CD14-positive monocyte (primary cell): ENCODE measurements at regions not wholly inside any gene's neighbourhood (a gene's known extent, or its start where the extent isn't known, plus 50 kb on each side); places are given as distances from the start of the nearest gene placed in this dataset.

ENCODE experiments used
- DNase-seq, 3 donors: peaks; one replicate each; pipeline ENCODE4 v3.0.0-alpha.2; 2011 to 2022
- H2AFZ ChIP-seq: 2 replicates; pipeline ENCODE4 v1.6.0; 2012; ENCODE audit warnings: mild to moderate bottlenecking, low read depth, low read length, inconsistent platforms; ENCODE audit not compliant: insufficient read depth, poor library complexity, severe bottlenecking
- H3K27ac ChIP-seq, 2 donors: 1 replicate in 1 of 2; 2 replicates in 1 of 2; pipeline ENCODE4 v1.5.1; 2012 to 2013; ENCODE audit warnings: low read length in 2 of 2, control low read depth in 1 of 2, inconsistent platforms in 1 of 2, low read depth in 1 of 2, mild to moderate bottlenecking in 1 of 2
- H3K27me3 ChIP-seq, 2 donors: one replicate each; pipeline versions ENCODE4 v1.6.0 to v1.6.1; 2011 to 2013; ENCODE audit warnings: low read length in 2 of 2; ENCODE audit not compliant: control insufficient read depth in 2 of 2, insufficient read depth in 2 of 2
- H3K36me3 ChIP-seq, 2 donors: replicated peaks in 1 of 2; 1 replicate in 1 of 2; 2 replicates in 1 of 2; pipeline versions ENCODE4 v1.5.1 to v1.6.1; 2012 to 2013; ENCODE audit warnings: low read length in 2 of 2, control low read depth in 1 of 2, inconsistent platforms in 1 of 2, mild to moderate bottlenecking in 1 of 2; ENCODE audit not compliant: insufficient read depth in 2 of 2, control insufficient read depth in 1 of 2
- H3K4me1 ChIP-seq, 2 donors: 1 replicate in 1 of 2; 2 replicates in 1 of 2; pipeline versions ENCODE4 v1.5.1 to v1.6.1; 2012 to 2013; ENCODE audit warnings: low read length in 2 of 2, control low read depth in 1 of 2, inconsistent platforms in 1 of 2, mild to moderate bottlenecking in 1 of 2, moderate library complexity in 1 of 2; ENCODE audit not compliant: insufficient read depth in 2 of 2, control insufficient read depth in 1 of 2
- H3K4me2 ChIP-seq: replicated peaks from 2 replicates; pipeline ENCODE3; 2012; ENCODE audit warnings: low read length, moderate library complexity, mild to moderate bottlenecking; ENCODE audit not compliant: poor library complexity, severe bottlenecking; ENCODE audit errors: extremely low read depth
- H3K4me3 ChIP-seq, 3 experiments: fragments of 200-600 bp in 1 of 3; sonication (generic) in 1 of 3; replicated peaks in 1 of 3; 1 replicate in 2 of 3; 2 replicates in 1 of 3; pipeline ENCODE4 v1.5.1; 2011 to 2013; ENCODE audit warnings: low read length in 3 of 3, mild to moderate bottlenecking in 3 of 3, control low read depth in 2 of 3, low read depth in 2 of 3, inconsistent platforms in 1 of 3, moderate library complexity in 1 of 3
- H3K79me2 ChIP-seq: 2 replicates; pipeline ENCODE4 v1.6.0; 2012; ENCODE audit warnings: mild to moderate bottlenecking, control low read depth, inconsistent platforms, low read length, moderate library complexity; ENCODE audit not compliant: insufficient read depth
- H3K9ac ChIP-seq: 2 replicates; pipeline ENCODE4 v1.6.0; 2017; ENCODE audit warnings: low read length, mild to moderate bottlenecking; ENCODE audit not compliant: insufficient read depth, poor library complexity, severe bottlenecking
- H3K9me3 ChIP-seq, 2 donors: replicated peaks in 1 of 2; 1 replicate in 1 of 2; 2 replicates in 1 of 2; pipeline versions ENCODE4 v1.5.1 to v1.6.1; 2012 to 2013; ENCODE audit warnings: low read length in 2 of 2, control low read depth in 1 of 2; ENCODE audit not compliant: control insufficient read depth in 1 of 2, insufficient read depth in 1 of 2
- H4K20me1 ChIP-seq: 2 replicates; pipeline ENCODE4 v1.6.0; 2012; ENCODE audit warnings: mild to moderate bottlenecking, low read length, control low read depth, moderate library complexity; ENCODE audit not compliant: insufficient read depth
- H3K27ac Mint-ChIP-seq, 7 donors: one replicate each; pipeline ENCODE4 v1.8.0; 2020; ENCODE audit warnings: mild to moderate bottlenecking in 7 of 7, mixed read lengths in 7 of 7, moderate library complexity in 6 of 7, inconsistent platforms in 2 of 7
- H3K27me3 Mint-ChIP-seq, 3 donors: one replicate each; pipeline ENCODE4 v1.8.0; 2021 to 2022; ENCODE audit warnings: low read depth in 3 of 3, mild to moderate bottlenecking in 3 of 3, mixed read lengths in 3 of 3, moderate library complexity in 3 of 3, inconsistent platforms in 1 of 3
- H3K36me3 Mint-ChIP-seq, 2 donors: one replicate each; pipeline ENCODE4 v1.8.0; 2020; ENCODE audit warnings: mixed read lengths in 2 of 2, inconsistent platforms in 1 of 2, mild to moderate bottlenecking in 1 of 2
- H3K4me1 Mint-ChIP-seq: one replicate; pipeline ENCODE4 v1.8.0; 2020; ENCODE audit warnings: mild to moderate bottlenecking, mixed read lengths
- H3K4me3 Mint-ChIP-seq, 2 donors: one replicate each; pipeline ENCODE4 v1.8.0; 2020; ENCODE audit warnings: mild to moderate bottlenecking in 2 of 2, mixed read lengths in 2 of 2, moderate library complexity in 1 of 2
- H3K9me3 Mint-ChIP-seq, 7 donors: one replicate each; pipeline ENCODE4 v1.8.0; 2020 to 2022; ENCODE audit warnings: mixed read lengths in 7 of 7, mild to moderate bottlenecking in 6 of 7, moderate library complexity in 6 of 7, inconsistent platforms in 2 of 7
- WGBS: methylation state at CpG from one replicate; pipeline ENCODE4 v1.1.5; 2013; ENCODE audit warnings: missing lambda C conversion rate; ENCODE audit not compliant: insufficient coverage; 5-methylcytosine and 5-hydroxymethylcytosine counted together
- intact Hi-C, 2 donors: fragments of 100-400 bp; cut with micrococcal nuclease; formaldehyde crosslinking; loops; one replicate each; pipeline versions ENCODE4 v1.15.0 to v1.15.1; 2023
- TF ChIP-seq, protein P1 (sequence below): fragments of 200-600 bp; IDR thresholded peaks from one replicate; pipeline ENCODE4 v1.8.0; 2022; ENCODE audit warnings: antibody characterized with exemption, mild to moderate bottlenecking

DNA sequence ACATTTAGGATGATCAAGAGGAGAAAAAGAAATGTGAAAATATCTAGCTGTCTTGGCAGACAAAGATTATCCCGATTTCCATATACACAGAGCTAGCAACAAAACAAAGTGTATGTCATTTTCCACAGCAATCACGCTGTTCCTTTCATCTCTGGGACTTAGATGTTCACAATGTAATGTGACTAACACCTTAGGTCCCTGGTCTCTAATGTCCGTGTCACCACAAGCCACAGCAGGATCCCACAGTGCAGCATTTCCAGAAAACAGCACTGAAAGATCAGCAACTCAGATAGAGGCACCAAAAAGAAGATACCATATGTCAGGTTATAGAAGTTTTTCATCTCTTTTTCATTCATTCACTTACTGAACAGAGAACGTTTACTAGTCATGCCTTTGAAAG lies 118.0 kb upstream of the TNPO1 start:
- no peak overlapping the region for H3K27ac Mint-ChIP-seq

DNA sequence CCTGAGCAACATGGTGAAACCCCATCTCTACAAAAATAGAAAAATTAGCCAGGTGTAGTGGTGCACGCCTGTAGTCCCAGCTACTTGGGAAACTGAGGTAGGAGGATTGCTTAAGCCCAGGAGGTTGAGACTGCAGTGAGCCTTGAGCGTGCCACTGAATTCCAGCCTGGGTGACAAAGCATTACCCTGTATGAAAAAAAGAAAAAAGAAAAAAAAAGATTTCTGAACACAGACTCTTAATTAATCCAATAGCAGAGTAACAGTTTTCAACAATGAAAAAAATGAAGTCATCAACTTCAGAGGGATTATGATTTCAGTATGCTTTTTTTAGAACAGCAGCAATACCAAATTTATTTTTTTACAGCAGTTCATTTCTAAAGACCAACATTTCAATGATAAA lies 118.8 kb upstream of the TNPO1 start:
- H3K4me3 ChIP-seq: no peak overlapping the region
- no peak for DNase-seq
- no CpG with 5 or more reads among the region's 2 CpGs for WGBS
- no peak overlapping the region for H3K4me2 ChIP-seq
- peaks cover 6 to 12% (median 7%) of the 10 kb centered on the region in 3 donors for H3K27me3 Mint-ChIP-seq
- H3K36me3 Mint-ChIP-seq: no peaks in the 10 kb centered on the region
- H3K36me3 ChIP-seq: no peaks in the 10 kb centered on the region
- H2AFZ ChIP-seq: no peak overlapping the region
- no peak overlapping the region for H3K27ac Mint-ChIP-seq
- intact Hi-C loops: no loop called here
- H3K4me1 ChIP-seq: no peaks in the 10 kb centered on the region
- TF ChIP-seq, protein P1, sequence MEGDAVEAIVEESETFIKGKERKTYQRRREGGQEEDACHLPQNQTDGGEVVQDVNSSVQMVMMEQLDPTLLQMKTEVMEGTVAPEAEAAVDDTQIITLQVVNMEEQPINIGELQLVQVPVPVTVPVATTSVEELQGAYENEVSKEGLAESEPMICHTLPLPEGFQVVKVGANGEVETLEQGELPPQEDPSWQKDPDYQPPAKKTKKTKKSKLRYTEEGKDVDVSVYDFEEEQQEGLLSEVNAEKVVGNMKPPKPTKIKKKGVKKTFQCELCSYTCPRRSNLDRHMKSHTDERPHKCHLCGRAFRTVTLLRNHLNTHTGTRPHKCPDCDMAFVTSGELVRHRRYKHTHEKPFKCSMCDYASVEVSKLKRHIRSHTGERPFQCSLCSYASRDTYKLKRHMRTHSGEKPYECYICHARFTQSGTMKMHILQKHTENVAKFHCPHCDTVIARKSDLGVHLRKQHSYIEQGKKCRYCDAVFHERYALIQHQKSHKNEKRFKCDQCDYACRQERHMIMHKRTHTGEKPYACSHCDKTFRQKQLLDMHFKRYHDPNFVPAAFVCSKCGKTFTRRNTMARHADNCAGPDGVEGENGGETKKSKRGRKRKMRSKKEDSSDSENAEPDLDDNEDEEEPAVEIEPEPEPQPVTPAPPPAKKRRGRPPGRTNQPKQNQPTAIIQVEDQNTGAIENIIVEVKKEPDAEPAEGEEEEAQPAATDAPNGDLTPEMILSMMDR: no peak
- H3K79me2 ChIP-seq: no peaks in the 10 kb centered on the region
- H3K9ac ChIP-seq: no peak overlapping the region
- H3K9me3 Mint-ChIP-seq: peaks cover 0 to 3% (median 3%) of the 10 kb centered on the region in 7 donors
- no peaks in the 10 kb centered on the region for H4K20me1 ChIP-seq
- no peaks in the 10 kb centered on the region for H3K9me3 ChIP-seq
- no peaks in the 10 kb centered on the region for H3K4me1 Mint-ChIP-seq
- H3K27ac ChIP-seq: no peak overlapping the region
- H3K4me3 Mint-ChIP-seq: no peak overlapping the region
- peaks cover 2 to 7% of the 10 kb centered on the region in 2 donors for H3K27me3 ChIP-seq

More for the DNA sequence above, 118.0 kb upstream of the TNPO1 start:
- Histone ChIP-seq H3K27me3 (peaks cover 2 to 7% of the 10 kb centered on the region in 2 donors), H3K27ac (no peak overlapping the region), H3K9me3 (no peaks in the 10 kb centered on the region), H3K4me3 (no peak overlapping the region), H3K36me3 (no peaks in the 10 kb centered on the region), H3K79me2 (no peaks in the 10 kb centered on the region), H4K20me1 (no peaks in the 10 kb centered on the region), H3K9ac (no peak overlapping the region), H3K4me1 (no peaks in the 10 kb centered on the region), H3K4me2 (no peak overlapping the region), H2AFZ (no peak overlapping the region)
- no peaks in the 10 kb centered on the region for H3K4me1 Mint-ChIP-seq
- no peaks in the 10 kb centered on the region for H3K36me3 Mint-ChIP-seq
- TF ChIP-seq, protein P1: no peak
- H3K27me3 Mint-ChIP-seq: peaks cover 2 to 10% (median 7%) of the 10 kb centered on the region in 3 donors
- DNase-seq: no peak
- WGBS: 72% methylated on average over 2 of the region's 4 CpGs
- H3K4me3 Mint-ChIP-seq: no peak overlapping the region
- intact Hi-C loops: no loop called here
- H3K9me3 Mint-ChIP-seq: peaks cover 0 to 3% (median 3%) of the 10 kb centered on the region in 7 donors
